H1 (cell line): ENCODE measurements at regions not wholly inside any gene's neighbourhood (a gene's known extent, or its start where the extent isn't known, plus 50 kb on each side); places are given as distances from the start of the nearest gene placed in this dataset.

Experiments
- CTCF ChIA-PET: fragments of 300-600 bp; sonication (Branson Sonifier 250); formaldehyde crosslinking; loops from one replicate; lab custom pipeline; 2021; ENCODE audit not compliant: partially characterized antibody; lab: Charles Lee
- POLR2A ChIA-PET: fragments of 300-600 bp; sonication (Branson Sonifier 250); formaldehyde crosslinking; loops from one replicate; lab custom pipeline; 2021; ENCODE audit warnings: inconsistent platforms; ENCODE audit not compliant: partially characterized antibody; lab: Charles Lee
- DNase-seq, 2 experiments: peaks; one replicate each; pipeline versions ENCODE4 v3.0.0 to v3.0.0-alpha.2; 2010 to 2022; ENCODE audit warnings: low spot score in 2 of 2, low read depth in 1 of 2, mixed read lengths in 1 of 2
- FAIRE-seq: peaks from 2 replicates; lab custom pipeline; 2011; peaks lifted over from hg19 to GRCh38; lab: Jason Lieb, UNC
- H2AFZ ChIP-seq: 2 replicates; pipeline ENCODE4 v1.8.1; 2012; ENCODE audit warnings: low read length, inconsistent platforms
- H2AK5ac ChIP-seq: 2 replicates; pipeline ENCODE4 v1.6.1; 2013; ENCODE audit warnings: low read depth, low read length
- H2BK120ac ChIP-seq: replicated peaks from 2 replicates; pipeline ENCODE3; 2013; ENCODE audit warnings: low read depth, low read length, inconsistent platforms
- H2BK12ac ChIP-seq: 2 replicates; pipeline ENCODE4 v1.6.1; 2013; ENCODE audit warnings: low read depth, low read length
- H2BK15ac ChIP-seq: 2 replicates; pipeline ENCODE4 v1.6.1; 2013; ENCODE audit warnings: low read length
- H2BK20ac ChIP-seq: 2 replicates; pipeline ENCODE4 v1.6.1; 2013; ENCODE audit warnings: low read length
- H2BK5ac ChIP-seq: 2 replicates; pipeline ENCODE4 v1.6.1; 2013; ENCODE audit warnings: low read depth, low read length
- H3K14ac ChIP-seq: 2 replicates; pipeline ENCODE4 v1.6.1; 2013; ENCODE audit warnings: inconsistent platforms; ENCODE audit not compliant: insufficient read length
- H3K18ac ChIP-seq: 2 replicates; pipeline ENCODE4 v1.6.1; 2013; ENCODE audit warnings: low read length; ENCODE audit errors: extremely low read depth
- H3K23ac ChIP-seq: 2 replicates; pipeline ENCODE4 v1.6.1; 2013; ENCODE audit warnings: inconsistent platforms; ENCODE audit not compliant: insufficient read length
- H3K23me2 ChIP-seq: 2 replicates; pipeline ENCODE4 v1.6.1; 2013; ENCODE audit warnings: low read depth, low read length
- H3K27ac ChIP-seq: 2 replicates; pipeline ENCODE4 v1.6.1; 2011; ENCODE audit warnings: low read depth, low read length, inconsistent platforms
- H3K27me3 ChIP-seq, 4 experiments: replicated peaks in 1 of 4; 1 replicate in 1 of 4; 2 replicates in 3 of 4; pipeline versions ENCODE4 v1.6.1 to v1.8.1; 2011 to 2013; ENCODE audit warnings: low read length in 3 of 4, mild to moderate bottlenecking in 3 of 4, inconsistent platforms in 2 of 4, mixed read lengths in 2 of 4, moderate library complexity in 1 of 4; ENCODE audit not compliant: control insufficient read depth in 3 of 4, insufficient read depth in 3 of 4; ENCODE audit errors: extremely low read depth in 1 of 4
- H3K36me3 ChIP-seq, 4 experiments: 2 replicates each; pipeline versions ENCODE4 v1.6.1 to v1.8.1; 2011 to 2013; ENCODE audit warnings: mild to moderate bottlenecking in 4 of 4, low read length in 3 of 4, moderate library complexity in 2 of 4, control low read depth in 1 of 4, inconsistent platforms in 1 of 4; ENCODE audit not compliant: insufficient read depth in 4 of 4, control insufficient read depth in 2 of 4
- H3K4ac ChIP-seq: replicated peaks from 2 replicates; pipeline ENCODE3; 2013; ENCODE audit warnings: low read length, low read depth, mixed read lengths, inconsistent platforms; ENCODE audit not compliant: insufficient read length
- H3K4me1 ChIP-seq, 4 experiments: replicated peaks in 1 of 4; 1 replicate in 1 of 4; 2 replicates in 3 of 4; pipeline versions ENCODE4 v1.6.1 to v1.8.1; 2011 to 2013; ENCODE audit warnings: low read length in 3 of 4, inconsistent platforms in 2 of 4, mixed read lengths in 1 of 4; ENCODE audit not compliant: insufficient read depth in 4 of 4, control insufficient read depth in 3 of 4
- H3K4me2 ChIP-seq, 2 experiments: 2 replicates each; pipeline versions ENCODE4 v1.6.1 to v1.8.1; 2011 to 2013; ENCODE audit warnings: low read depth in 2 of 2, low read length in 2 of 2, control low read depth in 1 of 2, inconsistent platforms in 1 of 2, mild to moderate bottlenecking in 1 of 2; ENCODE audit not compliant: insufficient read depth in 1 of 2
- H3K4me3 ChIP-seq, 4 experiments: fragments of 200-600, 300-600 bp in 1 of 4; sonication (generic), shearing (Covaris generic), sonication (Bioruptor Twin) in 1 of 4; 2 replicates each; pipeline versions ENCODE4 v1.5.1 to v1.8.1; 2011 to 2016; ENCODE audit warnings: low read length in 4 of 4, low read depth in 3 of 4, control low read depth in 2 of 4, inconsistent platforms in 2 of 4, mild to moderate bottlenecking in 2 of 4, mixed read lengths in 1 of 4, moderate library complexity in 1 of 4; ENCODE audit not compliant: insufficient read depth in 2 of 4; ENCODE audit errors: extremely low read depth in 1 of 4
- H3K56ac ChIP-seq: replicated peaks from 2 replicates; pipeline ENCODE3; 2013; ENCODE audit warnings: low read depth, mild to moderate bottlenecking, mixed read lengths, low read length, inconsistent platforms; ENCODE audit not compliant: insufficient read length
- H3K79me1 ChIP-seq: 2 replicates; pipeline ENCODE4 v1.6.1; 2013; ENCODE audit warnings: low read depth, low read length, control low read depth
- H3K79me2 ChIP-seq, 2 experiments: 2 replicates each; pipeline versions ENCODE4 v1.6.1 to v1.8.1; 2012 to 2013; ENCODE audit warnings: low read length in 2 of 2, mild to moderate bottlenecking in 2 of 2, inconsistent platforms in 1 of 2; ENCODE audit not compliant: insufficient read depth in 2 of 2, control insufficient read depth in 1 of 2
- H3K9ac ChIP-seq, 4 experiments: replicated peaks in 1 of 4; 1 replicate in 1 of 4; 2 replicates in 3 of 4; pipeline versions ENCODE4 v1.6.1 to v1.8.1; 2011 to 2013; ENCODE audit warnings: low read depth in 3 of 4, low read length in 3 of 4, control low read depth in 2 of 4, mild to moderate bottlenecking in 2 of 4, moderate library complexity in 2 of 4, inconsistent platforms in 1 of 4; ENCODE audit errors: extremely low read depth in 1 of 4
- H3K9me3 ChIP-seq, 2 experiments: 2 replicates each; pipeline versions ENCODE4 v1.6.1 to v1.8.1; 2012 to 2013; ENCODE audit warnings: mild to moderate bottlenecking in 2 of 2, moderate library complexity in 2 of 2, control low read depth in 1 of 2, inconsistent platforms in 1 of 2, low read depth in 1 of 2, low read length in 1 of 2, mixed read lengths in 1 of 2; ENCODE audit not compliant: insufficient read depth in 2 of 2
- H4K20me1 ChIP-seq, 2 experiments: replicated peaks in 1 of 2; 2 replicates each; pipeline versions ENCODE3 to v1.8.1; 2011 to 2013; ENCODE audit warnings: inconsistent platforms in 2 of 2, low read length in 2 of 2, mild to moderate bottlenecking in 1 of 2; ENCODE audit not compliant: insufficient read depth in 2 of 2, control insufficient read depth in 1 of 2
- H4K5ac ChIP-seq: 2 replicates; pipeline ENCODE4 v1.6.1; 2013; ENCODE audit warnings: low read length, low read depth, mixed read lengths, inconsistent platforms; ENCODE audit not compliant: insufficient read length
- H4K8ac ChIP-seq: 2 replicates; pipeline ENCODE4 v1.8.0; 2013; ENCODE audit warnings: mild to moderate bottlenecking, moderate library complexity, low read length, inconsistent platforms; ENCODE audit not compliant: insufficient read depth; ENCODE audit errors: extremely low read depth
- H4K91ac ChIP-seq: replicated peaks from 2 replicates; pipeline ENCODE3; 2013; ENCODE audit warnings: low read length, mixed read lengths, inconsistent platforms; ENCODE audit not compliant: insufficient read length
- CHD1 ChIP-seq: IDR thresholded peaks from 2 replicates; pipeline ENCODE4 v1.6.1; 2012; ENCODE audit warnings: low read depth, low read length, improper control_type of control experiment
- SIN3A ChIP-seq, 2 experiments: IDR thresholded peaks in 1 of 2; conservative IDR thresholded peaks in 1 of 2; 2 replicates each; pipeline ENCODE4 v1.6.1; 2011 to 2012; ENCODE audit warnings: low read length in 2 of 2, improper control_type of control experiment in 1 of 2, low read depth in 1 of 2, mild to moderate bottlenecking in 1 of 2
- SP2 ChIP-seq: IDR thresholded peaks from 2 replicates; pipeline ENCODE4 v1.6.1; 2012; ENCODE audit warnings: mild to moderate bottlenecking, low read length, inconsistent platforms
- WGBS, 2 experiments: shearing (Covaris generic) in 1 of 2; methylation state at CpG; one replicate each; pipeline versions ENCODE4 v1.1.6 to v1.1.7; 2013 to 2015; ENCODE audit warnings: low lambda C conversion rate in 2 of 2, mixed read lengths in 2 of 2, inconsistent platforms in 1 of 2, low coverage in 1 of 2, missing lambda C conversion rate in 1 of 2; ENCODE audit not compliant: insufficient replicate concordance in 2 of 2, insufficient coverage in 1 of 2, insufficient read length in 1 of 2; ENCODE audit errors: extremely low coverage in 1 of 2, missing lambda C conversion rate in 1 of 2; 5-methylcytosine and 5-hydroxymethylcytosine counted together
- TF ChIP-seq, protein P1 (sequence below), 3 experiments: IDR thresholded peaks; 1 replicate in 2 of 3; 2 replicates in 1 of 3; pipeline versions ENCODE4 v1.5.1 to v1.6.1; 2011; ENCODE audit warnings: low read length in 3 of 3, mild to moderate bottlenecking in 3 of 3, inconsistent platforms in 2 of 3, low read depth in 1 of 3, moderate library complexity in 1 of 3; ENCODE audit not compliant: insufficient read depth in 1 of 3; ENCODE audit errors: control extremely low read depth in 1 of 3

DNA sequence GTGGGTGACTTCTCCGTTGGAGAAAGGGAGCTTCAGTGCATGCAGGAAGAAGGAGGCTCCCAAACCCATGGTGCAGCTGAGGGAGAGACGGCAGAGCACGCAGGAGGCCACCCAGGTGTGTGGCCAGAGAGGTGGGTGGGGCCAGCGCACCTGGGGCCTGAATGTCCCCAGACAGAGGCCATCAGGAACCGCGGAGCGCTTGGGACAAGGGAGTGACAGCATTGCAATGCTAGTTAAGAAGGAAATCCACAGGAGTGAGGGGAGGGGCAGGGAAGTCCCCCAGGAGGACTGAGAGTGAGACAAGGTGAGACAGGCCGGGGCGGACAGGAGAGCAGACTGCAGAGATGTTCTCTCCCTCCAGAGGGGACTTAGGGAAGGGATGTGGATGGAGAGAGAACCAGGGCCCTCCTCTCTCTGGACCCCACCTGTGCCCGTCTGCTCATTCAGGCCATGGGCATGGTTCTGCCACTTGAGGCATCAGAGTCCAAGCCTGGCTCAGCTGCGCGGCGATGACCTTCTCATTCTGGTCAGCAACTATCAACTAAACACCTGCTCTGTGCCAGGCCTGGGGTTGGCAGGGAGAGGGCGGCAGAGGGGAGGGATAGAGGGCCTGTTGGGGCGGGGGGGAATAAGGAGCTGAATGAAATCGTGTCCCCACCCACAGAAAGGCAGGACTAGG lies 69.4 kb upstream of the COL13A1 start:
- no peak overlapping the region for H2AK5ac ChIP-seq
- no peak overlapping the region for H3K56ac ChIP-seq
- H3K79me1 ChIP-seq: no peaks in the 10 kb centered on the region
- H3K27ac ChIP-seq: no peak overlapping the region
- H3K36me3 ChIP-seq: no peaks in the 10 kb centered on the region
- H3K4me1 ChIP-seq: peaks cover 0 to 10% (median 5%) of the 10 kb centered on the region in 4 experiments; a peak in 4 of 7 replicates
- no peaks in the 10 kb centered on the region for H3K27me3 ChIP-seq
- no peak overlapping the region for H3K18ac ChIP-seq
- H4K8ac ChIP-seq: no peak overlapping the region
- no peak overlapping the region for H2BK15ac ChIP-seq
- H4K20me1 ChIP-seq: peaks cover 0 to 2% of the 10 kb centered on the region in 2 experiments
- TF ChIP-seq SP2: no peak
- no peak for TF ChIP-seq SIN3A (conservative IDR thresholded peaks at IDR 0.05 in 1 of 2, IDR thresholded peaks at IDR 0.05 in 1 of 2; ENCODE audit: low read depth in 1 of 2, low read length in 2 of 2)
- TF ChIP-seq, protein P1, sequence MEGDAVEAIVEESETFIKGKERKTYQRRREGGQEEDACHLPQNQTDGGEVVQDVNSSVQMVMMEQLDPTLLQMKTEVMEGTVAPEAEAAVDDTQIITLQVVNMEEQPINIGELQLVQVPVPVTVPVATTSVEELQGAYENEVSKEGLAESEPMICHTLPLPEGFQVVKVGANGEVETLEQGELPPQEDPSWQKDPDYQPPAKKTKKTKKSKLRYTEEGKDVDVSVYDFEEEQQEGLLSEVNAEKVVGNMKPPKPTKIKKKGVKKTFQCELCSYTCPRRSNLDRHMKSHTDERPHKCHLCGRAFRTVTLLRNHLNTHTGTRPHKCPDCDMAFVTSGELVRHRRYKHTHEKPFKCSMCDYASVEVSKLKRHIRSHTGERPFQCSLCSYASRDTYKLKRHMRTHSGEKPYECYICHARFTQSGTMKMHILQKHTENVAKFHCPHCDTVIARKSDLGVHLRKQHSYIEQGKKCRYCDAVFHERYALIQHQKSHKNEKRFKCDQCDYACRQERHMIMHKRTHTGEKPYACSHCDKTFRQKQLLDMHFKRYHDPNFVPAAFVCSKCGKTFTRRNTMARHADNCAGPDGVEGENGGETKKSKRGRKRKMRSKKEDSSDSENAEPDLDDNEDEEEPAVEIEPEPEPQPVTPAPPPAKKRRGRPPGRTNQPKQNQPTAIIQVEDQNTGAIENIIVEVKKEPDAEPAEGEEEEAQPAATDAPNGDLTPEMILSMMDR (IDR thresholded peaks at IDR 0.05; ENCODE audit: control extremely low read depth in 1 of 3, insufficient read depth in 1 of 3, low read depth in 1 of 3, low read length in 3 of 3): 0 out of 4 replicates have a peak, but pooled peaks of 1 of the 3 experiments have one; percentile 4
- no peak for TF ChIP-seq CHD1
- H3K79me2 ChIP-seq: no peaks in the 10 kb centered on the region
- no peak overlapping the region for H2BK12ac ChIP-seq
- POLR2A ChIA-PET: interaction anchor here (0.6 kb wide), 1 partner anchor 20 kb away, joined by 3 read pairs; no protein-coding TSS in a partner anchor
- FAIRE-seq (no peak), DNase-seq (no peak)
- H3K4ac ChIP-seq: no peak overlapping the region
- no peak overlapping the region for H3K4me3 ChIP-seq
- CTCF ChIA-PET: interaction anchor here (0.6 to 35.5 kb wide), 9 partner anchors 8 to 187 kb away, joined by 3 to 992 read pairs (median 6); no protein-coding TSS in a partner anchor
- no peak overlapping the region for H3K4me2 ChIP-seq
- H2AFZ ChIP-seq: no peak overlapping the region
- no peak overlapping the region for H2BK5ac ChIP-seq
- no peak overlapping the region for H4K91ac ChIP-seq
- H3K9ac ChIP-seq: no peak overlapping the region
- no peak overlapping the region for H2BK20ac ChIP-seq
- H3K23me2 ChIP-seq: no peaks in the 10 kb centered on the region
- 0 out of 4 replicates have a peak, but pooled peaks cover 0 to 2% of the 10 kb centered on the region in 2 experiments for H3K9me3 ChIP-seq
- H2BK120ac ChIP-seq: no peak overlapping the region
- no peak overlapping the region for H4K5ac ChIP-seq
- no peak overlapping the region for H3K14ac ChIP-seq
- no peak overlapping the region for H3K23ac ChIP-seq
- WGBS, 2 experiments: 83% methylated on average over 15 of the region's 16 CpGs; no CpG with 5 or more reads in 1 of the 2 experiments
